SK-N-MC (cell line): ENCODE measurements at regions not wholly inside any gene's neighbourhood (a gene's known extent, or its start where the extent isn't known, plus 50 kb on each side); places are given as distances from the start of the nearest gene placed in this dataset.

Experiments
- EZH2 ChIP-seq: fragments of 200-600 bp; sonication (generic); IDR thresholded peaks from one replicate; pipeline ENCODE4 v1.6.1; 2017; ENCODE audit warnings: antibody characterized with exemption
- FOXP2 ChIP-seq: optimal IDR thresholded peaks from 2 replicates; pipeline ENCODE3; 2011; ENCODE audit warnings: mild to moderate bottlenecking, moderate library complexity; ENCODE audit not compliant: insufficient read depth; ENCODE audit errors: extremely low read length, control extremely low read depth
- POLR2AphosphoS5 ChIP-seq: IDR thresholded peaks from 2 replicates; pipeline ENCODE4 v1.6.1; 2012; ENCODE audit warnings: mild to moderate bottlenecking, low read depth, low read length, borderline replicate concordance

DNA sequence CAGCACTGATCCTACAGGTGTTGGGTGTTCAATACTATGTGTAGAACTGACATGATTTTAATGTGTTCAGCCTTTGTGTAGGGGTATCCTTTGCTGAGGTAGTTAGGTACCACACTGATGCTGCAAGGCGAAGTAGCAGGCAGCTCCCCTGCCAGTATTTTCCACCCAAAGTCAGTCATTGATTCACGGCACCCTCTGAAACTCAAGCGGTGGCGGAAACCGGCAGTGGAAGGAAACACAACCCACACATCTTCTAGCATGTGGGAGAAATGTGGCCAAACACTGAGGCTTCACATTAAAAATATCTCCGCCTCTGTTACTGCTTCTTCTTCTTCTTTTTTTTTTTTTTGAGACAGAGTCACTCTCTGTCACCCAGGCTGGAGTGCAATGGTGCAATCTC is 126.3 kb downstream of the AASDH start:
- TF ChIP-seq EZH2 = no peak
- no peak for TF ChIP-seq POLR2AphosphoS5
- no peak for TF ChIP-seq FOXP2
